K562 (cell line): ENCODE measurements at regions not wholly inside any gene's neighbourhood (a gene's known extent, or its start where the extent isn't known, plus 50 kb on each side); places are given as distances from the start of the nearest gene placed in this dataset.

Experiments
- ATAC-seq: fragments of 200-7000 bp; cut with Tn5 transposase; 3 replicates; pipeline ENCODE4 v1.9.1; 2020; ENCODE audit warnings: moderate library complexity
- BruUV-seq: library from RNA; stranded (reverse); fragments of 400-500 nt; replicated peaks from 2 replicates; lab custom pipeline; 2021; lab: Mats Ljungman, UMichigan
- CTCF ChIA-PET: fragments of 300-600 bp; formaldehyde crosslinking; extraction: SDS; loops from one replicate; lab custom pipeline; 2021; ENCODE audit warnings: low intra/inter-chr PET ratio; lab: Yijun Ruan, JAX
- POLR2A ChIA-PET: fragments of 300-600, 350-650 bp; sonication (Branson Sonifier 250); formaldehyde crosslinking; extraction: SDS; loops from one replicate; lab custom pipeline; 2021; ENCODE audit warnings: antibody characterized with exemption, inconsistent platforms; lab: Yijun Ruan, JAX
- DNase-seq, 4 experiments: peaks; one replicate each; pipeline versions ENCODE4 v3.0.0 to v3.0.0-alpha.2; 2011 to 2018; ENCODE audit warnings: low spot score in 3 of 4, mixed read lengths in 3 of 4; ENCODE audit errors: extremely low read depth in 1 of 4
- FAIRE-seq: peaks from 2 replicates; lab custom pipeline; 2011; peaks lifted over from hg19 to GRCh38; lab: Jason Lieb, UNC
- H2AFZ ChIP-seq: 2 replicates; pipeline ENCODE4 v1.6.0; 2011; ENCODE audit warnings: low read depth, low read length, control low read depth, inconsistent platforms
- H3K27ac ChIP-seq: fragments of 200-600 bp; 3 replicates; pipeline ENCODE4 v1.8.0; 2011; ENCODE audit warnings: low read depth, mild to moderate bottlenecking, control low read depth, inconsistent platforms, low read length, moderate library complexity, mixed read lengths; ENCODE audit errors: extremely low read depth
- H3K27me3 ChIP-seq, 2 experiments: fragments of 300-600 bp in 1 of 2; 2 replicates in 1 of 2; 3 replicates in 1 of 2; pipeline versions ENCODE4 v1.6.0 to v1.8.0; 2011; ENCODE audit warnings: inconsistent platforms in 2 of 2, low read length in 2 of 2, mild to moderate bottlenecking in 1 of 2, mixed read lengths in 1 of 2, moderate library complexity in 1 of 2; ENCODE audit not compliant: control insufficient read depth in 2 of 2, insufficient read depth in 2 of 2
- H3K36me3 ChIP-seq: fragments of 300-600 bp; 3 replicates; pipeline ENCODE4 v1.8.0; 2011; ENCODE audit warnings: mild to moderate bottlenecking, low read length, inconsistent platforms; ENCODE audit not compliant: control insufficient read depth, insufficient read depth
- H3K4me1 ChIP-seq, 2 experiments: fragments of 200-600 bp in 1 of 2; replicated peaks in 1 of 2; 2 replicates in 1 of 2; 3 replicates in 1 of 2; pipeline versions ENCODE4 v1.5.1 to v1.8.0; 2011; ENCODE audit warnings: inconsistent platforms in 2 of 2, low read length in 2 of 2, mild to moderate bottlenecking in 1 of 2, mixed read lengths in 1 of 2, moderate library complexity in 1 of 2; ENCODE audit not compliant: control insufficient read depth in 2 of 2, insufficient read depth in 2 of 2
- H3K4me2 ChIP-seq: 2 replicates; pipeline ENCODE4 v1.6.1; 2011; ENCODE audit warnings: low read length, control low read depth, inconsistent platforms, mixed read lengths; ENCODE audit not compliant: insufficient read depth
- H3K4me3 ChIP-seq: fragments of 200-600 bp; sonication (generic), shearing (Covaris generic); 2 replicates; pipeline ENCODE4 v1.5.1; 2016; ENCODE audit warnings: control low read depth, inconsistent platforms
- H3K79me2 ChIP-seq: fragments of 200-600 bp; 3 replicates; pipeline ENCODE4 v1.8.0; 2011; ENCODE audit warnings: low read length, inconsistent platforms; ENCODE audit not compliant: control insufficient read depth, insufficient read depth
- H3K9ac ChIP-seq, 2 experiments: 2 replicates each; pipeline versions ENCODE4 v1.6.0 to v1.6.1; 2011; ENCODE audit warnings: low read depth in 2 of 2, low read length in 2 of 2, control low read depth in 1 of 2, inconsistent platforms in 1 of 2, mild to moderate bottlenecking in 1 of 2, mixed read lengths in 1 of 2; ENCODE audit not compliant: insufficient read depth in 1 of 2
- H3K9me1 ChIP-seq: one replicate; pipeline ENCODE4 v1.6.0; 2011; ENCODE audit warnings: inconsistent platforms, mild to moderate bottlenecking, low read length, moderate library complexity; ENCODE audit not compliant: control insufficient read depth, insufficient read depth
- H3K9me3 ChIP-seq: replicated peaks from 2 replicates; pipeline ENCODE4 v1.5.1; 2011; ENCODE audit warnings: low read depth, low read length, inconsistent platforms; ENCODE audit not compliant: control insufficient read depth, insufficient read depth
- H4K20me1 ChIP-seq: replicated peaks from 2 replicates; pipeline ENCODE4 v1.6.1; 2011; ENCODE audit warnings: low read length, inconsistent platforms, mixed read lengths; ENCODE audit not compliant: control insufficient read depth, insufficient read depth
- FOXK1 ChIP-seq: sonication (generic); formaldehyde crosslinking; IDR thresholded peaks from 2 replicates; pipeline ENCODE4 v1.8.0; 2022; ENCODE audit warnings: missing genetic modification reagents, mild to moderate bottlenecking, borderline replicate concordance
- GATAD2A ChIP-seq: fragments of 450-650 bp; IDR thresholded peaks from 2 replicates; pipeline ENCODE4 v1.6.1; 2017
- PCBP2 ChIP-seq: fragments of 200-400 bp; formaldehyde crosslinking; IDR thresholded peaks from 2 replicates; pipeline ENCODE4 v1.6.1; 2018; ENCODE audit warnings: low read length, low read depth, mild to moderate bottlenecking, moderate library complexity; ENCODE audit not compliant: poor library complexity, severe bottlenecking
- SMAD1 ChIP-seq: fragments of 150-350 bp; IDR thresholded peaks from 2 replicates; pipeline ENCODE4 v1.6.1; 2014; ENCODE audit warnings: low read length, low read depth; ENCODE audit not compliant: partially characterized antibody
- TAF15 ChIP-seq: fragments of 200-400 bp; formaldehyde crosslinking; IDR thresholded peaks from 2 replicates; pipeline ENCODE4 v1.6.1; 2017; ENCODE audit warnings: mild to moderate bottlenecking, low read depth, low read length, moderate library complexity
- XRCC5 ChIP-seq: fragments of 200-400 bp; formaldehyde crosslinking; IDR thresholded peaks from 2 replicates; pipeline ENCODE4 v1.6.1; 2017; ENCODE audit warnings: low read depth, mild to moderate bottlenecking, low read length
- WGBS: fragments of 100-300 bp; shearing (Covaris generic); methylation state at CpG from one replicate; pipeline ENCODE4 v1.1.6; 2016; ENCODE audit warnings: low coverage, mixed read lengths; ENCODE audit not compliant: insufficient coverage; ENCODE audit errors: missing lambda C conversion rate; 5-methylcytosine and 5-hydroxymethylcytosine counted together
- in situ Hi-C: fragments of 300-500 bp; cut with MboI; formaldehyde crosslinking; loops from 4 replicates; pipeline ENCODE4 v1.15.0; 2018; ENCODE audit warnings: inconsistent platforms, mixed read lengths
- intact Hi-C: fragments of 100-400 bp; cut with micrococcal nuclease; formaldehyde crosslinking; loops from 2 replicates; pipeline ENCODE4 v1.14.2; 2022
- TF ChIP-seq, protein P1 (sequence below): fragments of 250-450 bp; sonication (Bioruptor Pico); IDR thresholded peaks from 2 replicates; pipeline ENCODE4 v1.4.0; 2020
- TF ChIP-seq, protein P2 (sequence below): fragments of 450-650 bp; formaldehyde crosslinking; IDR thresholded peaks from 2 replicates; pipeline ENCODE4 v1.4.0; 2020; ENCODE audit warnings: mild to moderate bottlenecking, mixed read lengths

DNA sequence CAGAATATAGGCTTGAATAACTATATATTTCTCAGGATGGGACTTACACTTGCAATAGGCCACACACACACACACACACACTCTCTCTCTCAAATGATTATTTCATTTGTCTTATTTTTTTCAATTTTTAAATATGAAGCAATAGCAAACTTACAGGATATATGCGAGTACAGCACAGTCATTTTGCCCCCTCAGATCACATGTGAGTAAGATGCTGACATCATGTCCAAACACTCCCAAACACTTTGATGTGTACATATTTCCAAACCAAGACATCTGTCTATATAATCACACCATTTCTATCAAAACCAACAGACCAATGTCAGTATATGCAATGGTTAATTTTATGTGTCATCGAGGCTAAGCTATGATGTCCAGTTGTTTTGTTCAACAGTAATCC is 1535.9 kb upstream of the FLRT2 start (continued):
- no peak for TF ChIP-seq FOXK1 (CRISPR knock-in tag)
- no peak for TF ChIP-seq XRCC5
- no peak for TF ChIP-seq SMAD1
- TF ChIP-seq PCBP2, result no peak

DNA sequence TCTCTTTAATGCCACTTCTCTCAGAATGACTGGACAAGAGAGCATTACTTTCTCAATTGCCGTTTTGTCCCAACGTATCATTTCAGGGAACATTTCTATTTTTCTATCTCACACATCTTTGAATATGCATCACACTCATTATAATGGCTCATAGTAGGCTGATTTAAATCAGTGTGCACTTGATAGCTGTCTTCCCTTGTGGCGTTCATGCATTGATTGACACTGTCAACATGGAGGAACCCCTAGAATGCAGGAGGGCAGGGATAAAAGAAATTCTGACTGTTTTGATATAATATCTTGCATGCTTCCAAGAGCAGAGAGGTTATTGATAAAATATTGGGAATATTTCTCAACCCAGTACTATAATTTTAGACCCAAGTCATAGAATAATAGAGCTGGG is 1528.9 kb upstream of the FLRT2 start:
- no peak overlapping the region for H3K4me2 ChIP-seq
- H3K9me1 ChIP-seq, result no peaks in the 10 kb centered on the region
- ATAC-seq (no peak), FAIRE-seq (no peak), DNase-seq (no peak)
- in situ Hi-C loops (no loop called here), intact Hi-C loops (no loop called here)
- no peak overlapping the region for H3K27ac ChIP-seq
- CTCF ChIA-PET, result no interaction called here
- H3K4me1 ChIP-seq, result no peaks in the 10 kb centered on the region
- no peaks in the 10 kb centered on the region for H3K36me3 ChIP-seq
- 0% methylated on average over 2 of the region's 3 CpGs for WGBS
- H3K9me3 ChIP-seq, result no peaks in the 10 kb centered on the region; the same call in 1 of the 2 replicates
- no peak overlapping the region for H3K9ac ChIP-seq
- H3K4me3 ChIP-seq, result no peak overlapping the region
- POLR2A ChIA-PET, result no interaction called here
- BruUV-seq, result no TSS peak
- H4K20me1 ChIP-seq, result no peaks in the 10 kb centered on the region
- H3K27me3 ChIP-seq, result no peaks in the 10 kb centered on the region
- TF ChIP-seq, protein P1, sequence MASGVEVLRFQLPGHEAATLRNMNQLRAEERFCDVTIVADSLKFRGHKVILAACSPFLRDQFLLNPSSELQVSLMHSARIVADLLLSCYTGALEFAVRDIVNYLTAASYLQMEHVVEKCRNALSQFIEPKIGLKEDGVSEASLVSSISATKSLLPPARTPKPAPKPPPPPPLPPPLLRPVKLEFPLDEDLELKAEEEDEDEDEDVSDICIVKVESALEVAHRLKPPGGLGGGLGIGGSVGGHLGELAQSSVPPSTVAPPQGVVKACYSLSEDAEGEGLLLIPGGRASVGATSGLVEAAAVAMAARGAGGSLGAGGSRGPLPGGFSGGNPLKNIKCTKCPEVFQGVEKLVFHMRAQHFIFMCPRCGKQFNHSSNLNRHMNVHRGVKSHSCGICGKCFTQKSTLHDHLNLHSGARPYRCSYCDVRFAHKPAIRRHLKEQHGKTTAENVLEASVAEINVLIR, result no peak
- TF ChIP-seq, protein P2, sequence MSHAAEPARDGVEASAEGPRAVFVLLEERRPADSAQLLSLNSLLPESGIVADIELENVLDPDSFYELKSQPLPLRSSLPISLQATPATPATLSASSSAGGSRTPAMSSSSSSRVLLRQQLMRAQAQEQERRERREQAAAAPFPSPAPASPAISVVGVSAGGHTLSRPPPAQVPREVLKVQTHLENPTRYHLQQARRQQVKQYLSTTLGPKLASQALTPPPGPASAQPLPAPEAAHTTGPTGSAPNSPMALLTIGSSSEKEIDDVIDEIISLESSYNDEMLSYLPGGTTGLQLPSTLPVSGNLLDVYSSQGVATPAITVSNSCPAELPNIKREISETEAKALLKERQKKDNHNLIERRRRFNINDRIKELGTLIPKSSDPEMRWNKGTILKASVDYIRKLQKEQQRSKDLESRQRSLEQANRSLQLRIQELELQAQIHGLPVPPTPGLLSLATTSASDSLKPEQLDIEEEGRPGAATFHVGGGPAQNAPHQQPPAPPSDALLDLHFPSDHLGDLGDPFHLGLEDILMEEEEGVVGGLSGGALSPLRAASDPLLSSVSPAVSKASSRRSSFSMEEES (CRISPR knock-in tag), result no peak
- TF ChIP-seq GATAD2A (no peak), TAF15 (no peak)
- no peak overlapping the region for H2AFZ ChIP-seq
- no peaks in the 10 kb centered on the region for H3K79me2 ChIP-seq
